ENCODE measurements at regions not wholly inside any gene's neighbourhood (a gene's known extent, or its start where the extent isn't known, plus 50 kb on each side); places are given as distances from the start of the nearest gene placed in this dataset.
"Not testable (repeated sequence)": the region's sequence is repeated elsewhere in the genome, so short reads cannot be mapped to it uniquely, and the experiment has no call there.

GRCh38 chr11:50181334-50181733 is 148.7 kb downstream of the OR4C45 start:
- Histone ChIP-seq H3K27me3 (no peaks in the 10 kb centered on the region), H3K9me3 (no peaks in the 10 kb centered on the region), H3K36me3 (no peaks in the 10 kb centered on the region), H3K27ac (no peak overlapping the region), H3K4me1 (no peaks in the 10 kb centered on the region), H3K4me3 (no peak overlapping the region)
- TF ChIP-seq CTCF (IDR thresholded peaks at IDR 0.05) = no peak
- no peak for DNase-seq (ENCODE audit: low spot score)

GRCh38 chr11:50182486-50182885 is 149.8 kb downstream of the OR4C45 start:
- no peak for TF ChIP-seq CTCF (IDR thresholded peaks at IDR 0.05)
- no peak for DNase-seq (ENCODE audit: low spot score)
- Histone ChIP-seq H3K36me3 (no peaks in the 10 kb centered on the region), H3K27me3 (no peaks in the 10 kb centered on the region), H3K9me3 (no peaks in the 10 kb centered on the region), H3K27ac (peak overlapping the region in 1 of 2 donors; percentile 43), H3K4me1 (no peaks in the 10 kb centered on the region), H3K4me3 (no peak overlapping the region)

GRCh38 chr11:50183170-50183569 is 150.5 kb downstream of the OR4C45 start:
- H3K27ac ChIP-seq = peak overlapping the region in 1 of 2 donors; percentile 43

GRCh38 chr11:50186146-50186545 is 153.5 kb downstream of the OR4C45 start:
- Histone ChIP-seq H3K9me3 (no peaks in the 10 kb centered on the region), H3K27ac (no peak overlapping the region), H3K4me1 (no peaks in the 10 kb centered on the region), H3K4me3 (no peak overlapping the region), H3K36me3 (no peaks in the 10 kb centered on the region), H3K27me3 (no peaks in the 10 kb centered on the region)
- no peak for DNase-seq (ENCODE audit: low spot score)
- no peak for TF ChIP-seq CTCF (IDR thresholded peaks at IDR 0.05)

More at GRCh38 chr11:50183170-50183569, 150.5 kb downstream of the OR4C45 start:
- DNase-seq (ENCODE audit: low spot score); H3K27me3 ChIP-seq; H3K4me3 ChIP-seq; H3K4me1 ChIP-seq; H3K36me3 ChIP-seq; H3K9me3 ChIP-seq: not testable (repeated sequence)

- Histone ChIP-seq H3K4me3 (no peak overlapping the region), H3K27me3 (no peaks in the 10 kb centered on the region), H3K4me1 (no peaks in the 10 kb centered on the region), H3K9me3 (no peaks in the 10 kb centered on the region), H3K36me3 (no peaks in the 10 kb centered on the region), H3K27ac (peak overlapping the region in 1 of 2 donors; percentile 11)
- no peak for TF ChIP-seq CTCF (IDR thresholded peaks at IDR 0.05)
- no peak for DNase-seq (ENCODE audit: low spot score)
Observed at GRCh38 chr11:50187220-50187619, 154.5 kb downstream of the OR4C45 start.

- DNase-seq (ENCODE audit: low spot score) = no peak
- Histone ChIP-seq H3K27ac (peak overlapping the region in 1 of 2 donors; percentile 11), H3K9me3 (no peaks in the 10 kb centered on the region), H3K4me3 (no peak overlapping the region), H3K4me1 (no peaks in the 10 kb centered on the region), H3K27me3 (no peaks in the 10 kb centered on the region), H3K36me3 (no peaks in the 10 kb centered on the region)
- no peak for TF ChIP-seq CTCF (IDR thresholded peaks at IDR 0.05)
Observed at GRCh38 chr11:50188040-50188439, 155.4 kb downstream of the OR4C45 start.

All from right atrium auricular region (tissue), 2 donors.